ENCODE measurements at regions not wholly inside any gene's neighbourhood (a gene's known extent, or its start where the extent isn't known, plus 50 kb on each side); places are given as distances from the start of the nearest gene placed in this dataset.

- TF ChIP-seq YY1 (IDR thresholded peaks at IDR 0.05; ENCODE audit: insufficient read depth, insufficient read length) (no peak), SUZ12 (IDR thresholded peaks at IDR 0.05; ENCODE audit: extremely low read depth, insufficient read depth, insufficient read length) (no peak), ZNF274 (IDR thresholded peaks at IDR 0.05; ENCODE audit: low read depth, low read length) (no peak)
- Histone ChIP-seq H3K9me3 (ENCODE audit: insufficient read depth, low read length) (no peaks in the 10 kb centered on the region; the same call in 1 of the 2 replicates), H3K4me3 (ENCODE audit: insufficient read length, low read depth) (no peak overlapping the region), H3K4me1 (ENCODE audit: insufficient read depth, insufficient read length) (no peaks in the 10 kb centered on the region), H3K9ac (ENCODE audit: insufficient read length, low read depth) (no peak overlapping the region), H3K27me3 (ENCODE audit: insufficient read depth, insufficient read length) (no peaks in the 10 kb centered on the region), H3K36me3 (ENCODE audit: insufficient read depth, insufficient read length, low read length) (no peaks in the 10 kb centered on the region)
- no peak for DNase-seq (ENCODE audit: low read depth, low spot score)
Observed at GRCh38 chr6:101281266-101281665, 112.2 kb upstream of the GRIK2 start.

- Histone ChIP-seq H3K27me3 (ENCODE audit: insufficient read depth, insufficient read length) (no peaks in the 10 kb centered on the region), H3K4me3 (ENCODE audit: insufficient read length, low read depth) (no peak overlapping the region), H3K9me3 (ENCODE audit: insufficient read depth, low read length) (no peaks in the 10 kb centered on the region; the same call in 1 of the 2 replicates), H3K36me3 (ENCODE audit: insufficient read depth, insufficient read length, low read length) (no peaks in the 10 kb centered on the region), H3K9ac (ENCODE audit: insufficient read length, low read depth) (no peak overlapping the region), H3K4me1 (ENCODE audit: insufficient read depth, insufficient read length) (no peaks in the 10 kb centered on the region)
- TF ChIP-seq SUZ12 (IDR thresholded peaks at IDR 0.05; ENCODE audit: extremely low read depth, insufficient read depth, insufficient read length) (no peak), ZNF274 (IDR thresholded peaks at IDR 0.05; ENCODE audit: low read depth, low read length) (no peak), YY1 (IDR thresholded peaks at IDR 0.05; ENCODE audit: insufficient read depth, insufficient read length) (no peak)
- DNase-seq (ENCODE audit: low read depth, low spot score): no peak
Observed at GRCh38 chr6:101284131-101284530, 109.4 kb upstream of the GRIK2 start.

GRCh38 chr6:101286146-101286545 is 107.4 kb upstream of the GRIK2 start:
- TF ChIP-seq SUZ12 (IDR thresholded peaks at IDR 0.05; ENCODE audit: extremely low read depth, insufficient read depth, insufficient read length) (no peak), YY1 (IDR thresholded peaks at IDR 0.05; ENCODE audit: insufficient read depth, insufficient read length) (no peak), ZNF274 (IDR thresholded peaks at IDR 0.05; ENCODE audit: low read depth, low read length) (no peak)
- no peaks in the 10 kb centered on the region for H3K4me1 ChIP-seq (ENCODE audit: insufficient read depth, insufficient read length)
- DNase-seq (ENCODE audit: low read depth, low spot score): no peak
- H3K9me3 ChIP-seq (ENCODE audit: insufficient read depth, low read length): no peaks in the 10 kb centered on the region; the same call in 1 of the 2 replicates
- no peak overlapping the region for H3K4me3 ChIP-seq (ENCODE audit: insufficient read length, low read depth)
- H3K9ac ChIP-seq (ENCODE audit: insufficient read length, low read depth): no peak overlapping the region
- H3K27me3 ChIP-seq (ENCODE audit: insufficient read depth, insufficient read length): no peaks in the 10 kb centered on the region
- H3K36me3 ChIP-seq (ENCODE audit: insufficient read depth, insufficient read length, low read length): no peaks in the 10 kb centered on the region

- Histone ChIP-seq H3K27me3 (ENCODE audit: insufficient read depth, insufficient read length) (no peaks in the 10 kb centered on the region), H3K9ac (ENCODE audit: insufficient read length, low read depth) (no peak overlapping the region), H3K36me3 (ENCODE audit: insufficient read depth, insufficient read length, low read length) (no peaks in the 10 kb centered on the region), H3K9me3 (ENCODE audit: insufficient read depth, low read length) (peaks cover 18% of the 10 kb centered on the region; the same call in 1 of the 2 replicates), H3K4me1 (ENCODE audit: insufficient read depth, insufficient read length) (no peaks in the 10 kb centered on the region), H3K4me3 (ENCODE audit: insufficient read length, low read depth) (no peak overlapping the region)
- TF ChIP-seq ZNF274 (IDR thresholded peaks at IDR 0.05; ENCODE audit: low read depth, low read length) (no peak), YY1 (IDR thresholded peaks at IDR 0.05; ENCODE audit: insufficient read depth, insufficient read length) (no peak), SUZ12 (IDR thresholded peaks at IDR 0.05; ENCODE audit: extremely low read depth, insufficient read depth, insufficient read length) (no peak)
- DNase-seq (ENCODE audit: low read depth, low spot score): no peak
Observed at GRCh38 chr6:101290346-101290745, 103.2 kb upstream of the GRIK2 start.

DNA sequence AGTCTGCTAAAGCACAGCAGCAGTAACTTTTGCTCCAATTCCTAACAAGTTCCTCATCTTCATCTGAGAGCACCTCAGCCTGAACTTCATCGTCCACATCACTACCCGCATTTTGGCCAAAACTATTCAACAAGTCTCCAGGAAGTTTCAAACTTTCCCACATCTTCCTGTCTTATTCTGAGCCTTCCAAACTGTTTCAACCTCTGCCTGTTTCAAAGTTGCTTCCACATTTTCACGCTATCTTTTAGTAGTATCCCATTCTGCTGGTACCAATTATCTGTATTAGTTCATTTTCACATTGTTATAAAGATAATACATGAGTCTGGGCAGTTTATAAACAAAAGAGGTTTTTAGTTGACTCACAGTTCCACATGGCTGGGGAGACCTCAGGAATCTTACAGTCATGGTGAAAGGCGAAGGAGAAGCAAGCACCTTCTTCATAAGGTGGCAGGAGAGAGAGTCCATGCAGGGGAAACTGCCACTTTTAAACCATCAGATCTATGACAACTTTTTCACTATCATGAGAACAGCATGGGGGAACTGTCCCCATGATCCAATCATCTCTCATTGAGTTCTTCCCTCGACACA is 99.4 kb upstream of the GRIK2 start:
- no peak for DNase-seq (ENCODE audit: low read depth, low spot score)
- Histone ChIP-seq H3K27me3 (ENCODE audit: insufficient read depth, insufficient read length) (no peaks in the 10 kb centered on the region), H3K4me1 (ENCODE audit: insufficient read depth, insufficient read length) (no peaks in the 10 kb centered on the region), H3K4me3 (ENCODE audit: insufficient read length, low read depth) (no peak overlapping the region), H3K36me3 (ENCODE audit: insufficient read depth, insufficient read length, low read length) (no peaks in the 10 kb centered on the region), H3K9me3 (ENCODE audit: insufficient read depth, low read length) (peaks cover 18% of the 10 kb centered on the region; the same call in 1 of the 2 replicates), H3K9ac (ENCODE audit: insufficient read length, low read depth) (no peak overlapping the region)
- TF ChIP-seq SUZ12 (IDR thresholded peaks at IDR 0.05; ENCODE audit: extremely low read depth, insufficient read depth, insufficient read length): no peak

DNA sequence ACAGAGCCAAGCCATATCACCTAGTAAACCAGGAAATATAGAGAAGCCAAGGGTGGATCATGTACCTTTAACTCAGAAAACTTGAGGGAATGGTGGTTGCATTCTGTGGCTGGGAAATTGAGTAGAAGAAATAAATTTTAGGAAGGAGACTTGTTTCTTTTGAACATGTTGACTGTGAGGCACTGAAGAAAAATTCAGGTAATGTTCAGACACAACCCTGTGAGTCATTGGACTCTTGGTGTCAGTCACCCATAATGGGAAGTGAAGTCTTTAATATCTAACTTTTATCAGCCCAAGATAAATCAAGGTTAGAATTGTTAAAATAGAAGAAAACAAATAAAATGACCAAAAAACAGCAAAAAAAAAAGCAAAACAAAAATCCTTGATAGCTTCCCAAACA is 98.8 kb upstream of the GRIK2 start:
- Histone ChIP-seq H3K4me1 (ENCODE audit: insufficient read depth, insufficient read length) (no peaks in the 10 kb centered on the region), H3K9ac (ENCODE audit: insufficient read length, low read depth) (no peak overlapping the region), H3K4me3 (ENCODE audit: insufficient read length, low read depth) (no peak overlapping the region), H3K9me3 (ENCODE audit: insufficient read depth, low read length) (peaks cover 18% of the 10 kb centered on the region; the same call in 1 of the 2 replicates), H3K27me3 (ENCODE audit: insufficient read depth, insufficient read length) (no peaks in the 10 kb centered on the region), H3K36me3 (ENCODE audit: insufficient read depth, insufficient read length, low read length) (no peaks in the 10 kb centered on the region)
- DNase-seq (ENCODE audit: low read depth, low spot score): no peak
- TF ChIP-seq YY1 (IDR thresholded peaks at IDR 0.05; ENCODE audit: insufficient read depth, insufficient read length): no peak
- no peak for TF ChIP-seq SUZ12 (IDR thresholded peaks at IDR 0.05; ENCODE audit: extremely low read depth, insufficient read depth, insufficient read length)
- TF ChIP-seq ZNF274 (IDR thresholded peaks at IDR 0.05; ENCODE audit: low read depth, low read length): no peak

GRCh38 chr6:101296169-101296960 is 97.1 kb upstream of the GRIK2 start:
- TF ChIP-seq ZNF274 (IDR thresholded peaks at IDR 0.05; ENCODE audit: low read depth, low read length) (no peak), YY1 (IDR thresholded peaks at IDR 0.05; ENCODE audit: insufficient read depth, insufficient read length) (no peak), SUZ12 (IDR thresholded peaks at IDR 0.05; ENCODE audit: extremely low read depth, insufficient read depth, insufficient read length) (no peak)
- Histone ChIP-seq H3K36me3 (ENCODE audit: insufficient read depth, insufficient read length, low read length) (no peaks in the 10 kb centered on the region), H3K9ac (ENCODE audit: insufficient read length, low read depth) (no peak overlapping the region), H3K4me1 (ENCODE audit: insufficient read depth, insufficient read length) (no peaks in the 10 kb centered on the region), H3K27me3 (ENCODE audit: insufficient read depth, insufficient read length) (no peaks in the 10 kb centered on the region), H3K9me3 (ENCODE audit: insufficient read depth, low read length) (peaks cover 18% of the 10 kb centered on the region; the same call in 1 of the 2 replicates), H3K4me3 (ENCODE audit: insufficient read length, low read depth) (no peak overlapping the region)
- no peak for DNase-seq (ENCODE audit: low read depth, low spot score)

Data from NT2/D1 (cell line).